ENCODE measurements at regions not wholly inside any gene's neighbourhood (a gene's known extent, or its start where the extent isn't known, plus 50 kb on each side); places are given as distances from the start of the nearest gene placed in this dataset.

DNA sequence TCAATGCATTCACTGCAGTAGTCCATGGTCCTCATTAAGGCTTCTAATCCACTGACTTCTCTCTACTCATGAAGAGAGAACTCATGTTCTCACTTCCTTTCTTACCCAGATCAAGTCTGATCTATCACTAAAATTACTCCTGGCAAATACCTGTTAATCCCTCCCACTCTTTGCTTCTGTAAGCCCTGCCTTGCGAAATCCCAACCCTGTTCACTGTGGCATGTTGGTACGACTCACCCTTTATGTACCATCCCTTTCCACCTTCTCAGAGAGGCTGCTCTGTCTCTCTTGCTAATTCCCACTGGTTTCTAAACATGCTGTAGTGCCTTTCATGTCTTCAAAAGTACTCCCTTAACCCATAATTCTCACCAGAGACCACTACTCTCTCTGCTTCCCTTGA is 272.2 kb upstream of the ACVR2A start:
- no peaks in the 10 kb centered on the region for H3K36me3 ChIP-seq (ENCODE audit: control insufficient read depth, insufficient read depth, low read length)
- DNase-seq (ENCODE audit: low read depth, low spot score) (no peak), ATAC-seq (no peak)
- no peak overlapping the region for H3K4me3 ChIP-seq (ENCODE audit: low read depth in 2 of 2, low read length in 2 of 2)
- TF ChIP-seq, protein P1, sequence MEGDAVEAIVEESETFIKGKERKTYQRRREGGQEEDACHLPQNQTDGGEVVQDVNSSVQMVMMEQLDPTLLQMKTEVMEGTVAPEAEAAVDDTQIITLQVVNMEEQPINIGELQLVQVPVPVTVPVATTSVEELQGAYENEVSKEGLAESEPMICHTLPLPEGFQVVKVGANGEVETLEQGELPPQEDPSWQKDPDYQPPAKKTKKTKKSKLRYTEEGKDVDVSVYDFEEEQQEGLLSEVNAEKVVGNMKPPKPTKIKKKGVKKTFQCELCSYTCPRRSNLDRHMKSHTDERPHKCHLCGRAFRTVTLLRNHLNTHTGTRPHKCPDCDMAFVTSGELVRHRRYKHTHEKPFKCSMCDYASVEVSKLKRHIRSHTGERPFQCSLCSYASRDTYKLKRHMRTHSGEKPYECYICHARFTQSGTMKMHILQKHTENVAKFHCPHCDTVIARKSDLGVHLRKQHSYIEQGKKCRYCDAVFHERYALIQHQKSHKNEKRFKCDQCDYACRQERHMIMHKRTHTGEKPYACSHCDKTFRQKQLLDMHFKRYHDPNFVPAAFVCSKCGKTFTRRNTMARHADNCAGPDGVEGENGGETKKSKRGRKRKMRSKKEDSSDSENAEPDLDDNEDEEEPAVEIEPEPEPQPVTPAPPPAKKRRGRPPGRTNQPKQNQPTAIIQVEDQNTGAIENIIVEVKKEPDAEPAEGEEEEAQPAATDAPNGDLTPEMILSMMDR (IDR thresholded peaks at IDR 0.05): no peak
- no peak for TF ChIP-seq TCF7L2 (IDR thresholded peaks at IDR 0.05; ENCODE audit: low read depth, low read length)
- no peak for TF ChIP-seq SIN3A (IDR thresholded peaks at IDR 0.05; ENCODE audit: borderline replicate concordance, insufficient read depth, low read depth, low read length)
- TF ChIP-seq POLR2AphosphoS5 (IDR thresholded peaks at IDR 0.05; ENCODE audit: low read depth, low read length): no peak
- TF ChIP-seq, protein P2, sequence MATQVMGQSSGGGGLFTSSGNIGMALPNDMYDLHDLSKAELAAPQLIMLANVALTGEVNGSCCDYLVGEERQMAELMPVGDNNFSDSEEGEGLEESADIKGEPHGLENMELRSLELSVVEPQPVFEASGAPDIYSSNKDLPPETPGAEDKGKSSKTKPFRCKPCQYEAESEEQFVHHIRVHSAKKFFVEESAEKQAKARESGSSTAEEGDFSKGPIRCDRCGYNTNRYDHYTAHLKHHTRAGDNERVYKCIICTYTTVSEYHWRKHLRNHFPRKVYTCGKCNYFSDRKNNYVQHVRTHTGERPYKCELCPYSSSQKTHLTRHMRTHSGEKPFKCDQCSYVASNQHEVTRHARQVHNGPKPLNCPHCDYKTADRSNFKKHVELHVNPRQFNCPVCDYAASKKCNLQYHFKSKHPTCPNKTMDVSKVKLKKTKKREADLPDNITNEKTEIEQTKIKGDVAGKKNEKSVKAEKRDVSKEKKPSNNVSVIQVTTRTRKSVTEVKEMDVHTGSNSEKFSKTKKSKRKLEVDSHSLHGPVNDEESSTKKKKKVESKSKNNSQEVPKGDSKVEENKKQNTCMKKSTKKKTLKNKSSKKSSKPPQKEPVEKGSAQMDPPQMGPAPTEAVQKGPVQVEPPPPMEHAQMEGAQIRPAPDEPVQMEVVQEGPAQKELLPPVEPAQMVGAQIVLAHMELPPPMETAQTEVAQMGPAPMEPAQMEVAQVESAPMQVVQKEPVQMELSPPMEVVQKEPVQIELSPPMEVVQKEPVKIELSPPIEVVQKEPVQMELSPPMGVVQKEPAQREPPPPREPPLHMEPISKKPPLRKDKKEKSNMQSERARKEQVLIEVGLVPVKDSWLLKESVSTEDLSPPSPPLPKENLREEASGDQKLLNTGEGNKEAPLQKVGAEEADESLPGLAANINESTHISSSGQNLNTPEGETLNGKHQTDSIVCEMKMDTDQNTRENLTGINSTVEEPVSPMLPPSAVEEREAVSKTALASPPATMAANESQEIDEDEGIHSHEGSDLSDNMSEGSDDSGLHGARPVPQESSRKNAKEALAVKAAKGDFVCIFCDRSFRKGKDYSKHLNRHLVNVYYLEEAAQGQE (IDR thresholded peaks at IDR 0.05; ENCODE audit: insufficient read depth in 1 of 2, low read depth in 2 of 2, low read length in 1 of 2): no peak
- no peak overlapping the region for H3K27ac ChIP-seq (ENCODE audit: low read length)
- BruUV-seq (replicated peaks): no TSS peak
- H3K27me3 ChIP-seq (ENCODE audit: control insufficient read depth, insufficient read depth, low read length): no peaks in the 10 kb centered on the region
- H3K9me3 ChIP-seq (ENCODE audit: control insufficient read depth, insufficient read depth, low read depth, low read length): no peaks in the 10 kb centered on the region
- in situ Hi-C loops (cut with HindIII; ENCODE audit: low pct_unique_long_range_greater_than_20kb, low sequenced_read_pairs): no loop called here
- intact Hi-C loops (cut with micrococcal nuclease; ENCODE audit: unreplicated experiment): no loop called here
- ChIA-PET CTCF (no interaction called here), POLR2A (no interaction called here)
- no peaks in the 10 kb centered on the region for H3K4me1 ChIP-seq (ENCODE audit: control insufficient read depth, insufficient read depth, low read length)

GRCh38 chr2:147569426-147569825 is 275.4 kb upstream of the ACVR2A start:
- TF ChIP-seq TCF7L2 (IDR thresholded peaks at IDR 0.05; ENCODE audit: low read depth, low read length) (no peak), POLR2AphosphoS5 (IDR thresholded peaks at IDR 0.05; ENCODE audit: low read depth, low read length) (no peak), SIN3A (IDR thresholded peaks at IDR 0.05; ENCODE audit: borderline replicate concordance, insufficient read depth, low read depth, low read length) (no peak)
- TF ChIP-seq, protein P1 (IDR thresholded peaks at IDR 0.05): no peak
- TF ChIP-seq, protein P2 (IDR thresholded peaks at IDR 0.05; ENCODE audit: insufficient read depth in 1 of 2, low read depth in 2 of 2, low read length in 1 of 2): no peak
- intact Hi-C loops (cut with micrococcal nuclease; ENCODE audit: unreplicated experiment): no loop called here
- DNase-seq (ENCODE audit: low read depth, low spot score) (no peak), ATAC-seq (no peak)
- Histone ChIP-seq H3K4me1 (ENCODE audit: control insufficient read depth, insufficient read depth, low read length) (no peaks in the 10 kb centered on the region), H3K27me3 (ENCODE audit: control insufficient read depth, insufficient read depth, low read length) (no peaks in the 10 kb centered on the region), H3K27ac (ENCODE audit: low read length) (no peak overlapping the region), H3K36me3 (ENCODE audit: control insufficient read depth, insufficient read depth, low read length) (no peaks in the 10 kb centered on the region), H3K9me3 (ENCODE audit: control insufficient read depth, insufficient read depth, low read depth, low read length) (no peaks in the 10 kb centered on the region), H3K4me3 (ENCODE audit: low read depth in 2 of 2, low read length in 2 of 2) (no peak overlapping the region)
- ChIA-PET CTCF (no interaction called here), POLR2A (no interaction called here)
- BruUV-seq (replicated peaks): no TSS peak
- in situ Hi-C loops (cut with HindIII; ENCODE audit: low pct_unique_long_range_greater_than_20kb, low sequenced_read_pairs): no loop called here
